Liver (tissue), 8 donors: ENCODE measurements at regions not wholly inside any gene's neighbourhood (a gene's known extent, or its start where the extent isn't known, plus 50 kb on each side); places are given as distances from the start of the nearest gene placed in this dataset.

Source experiments
- DNase-seq: peaks from one replicate; pipeline ENCODE4 v3.0.0-alpha.2; 2017; ENCODE audit warnings: low spot score
- H3K27ac ChIP-seq, 2 donors: one replicate each; pipeline ENCODE4 v1.7.0; 2013; ENCODE audit warnings: inconsistent platforms in 2 of 2, low read length in 2 of 2, control low read depth in 1 of 2, low read depth in 1 of 2, mild to moderate bottlenecking in 1 of 2
- H3K27me3 ChIP-seq, 4 donors: one replicate each; pipeline versions ENCODE4 v1.6.1 to v1.7.0; 2013; ENCODE audit warnings: low read length in 3 of 4, inconsistent platforms in 1 of 4, mild to moderate bottlenecking in 1 of 4, moderate library complexity in 1 of 4; ENCODE audit not compliant: control insufficient read depth in 4 of 4, insufficient read depth in 4 of 4
- H3K36me3 ChIP-seq, 4 donors: one replicate each; pipeline versions ENCODE4 v1.6.1 to v1.7.0; 2013; ENCODE audit warnings: low read length in 3 of 4, mild to moderate bottlenecking in 3 of 4, low read depth in 1 of 4, moderate library complexity in 1 of 4; ENCODE audit not compliant: control insufficient read depth in 4 of 4, insufficient read depth in 3 of 4
- H3K4me1 ChIP-seq, 4 donors: one replicate each; pipeline versions ENCODE4 v1.6.1 to v1.7.0; 2013; ENCODE audit warnings: low read length in 3 of 4, mild to moderate bottlenecking in 3 of 4, moderate library complexity in 1 of 4; ENCODE audit not compliant: control insufficient read depth in 4 of 4, insufficient read depth in 4 of 4
- H3K4me3 ChIP-seq, 3 donors: one replicate each; pipeline versions ENCODE4 v1.6.1 to v1.7.0; 2013; ENCODE audit warnings: low read length in 3 of 3, control low read depth in 1 of 3, low read depth in 1 of 3, mild to moderate bottlenecking in 1 of 3
- H3K9ac ChIP-seq, 2 donors: one replicate each; pipeline ENCODE4 v1.7.0; 2013; ENCODE audit warnings: low read length in 2 of 2, mild to moderate bottlenecking in 2 of 2, moderate library complexity in 2 of 2, control low read depth in 1 of 2, low read depth in 1 of 2
- H3K9me3 ChIP-seq, 4 donors: one replicate each; pipeline versions ENCODE4 v1.6.1 to v1.7.0; 2013; ENCODE audit warnings: low read length in 3 of 4; ENCODE audit not compliant: control insufficient read depth in 4 of 4
- ATF3 ChIP-seq: IDR thresholded peaks from 2 replicates; pipeline ENCODE4 v1.6.1; 2016; ENCODE audit warnings: antibody characterized with exemption
- CTCF ChIP-seq: fragments of 150-350 bp; IDR thresholded peaks from 2 replicates; pipeline ENCODE4 v1.5.1; 2017; ENCODE audit warnings: improper control_type of control experiment, low read depth, low read length; ENCODE audit not compliant: missing input control
- EGR1 ChIP-seq, 2 donors: IDR thresholded peaks; 2 replicates each; pipeline ENCODE4 v1.6.1; 2016 to 2018; ENCODE audit warnings: antibody characterized with exemption in 2 of 2, low read depth in 2 of 2
- FOXA1 ChIP-seq: IDR thresholded peaks from 2 replicates; pipeline ENCODE4 v1.6.1; 2016; ENCODE audit warnings: antibody characterized with exemption
- FOXA2 ChIP-seq: IDR thresholded peaks from 2 replicates; pipeline ENCODE4 v1.6.1; 2016; ENCODE audit warnings: antibody characterized with exemption
- GABPA ChIP-seq, 2 donors: IDR thresholded peaks in 1 of 2; conservative IDR thresholded peaks in 1 of 2; 2 replicates each; pipeline ENCODE4 v1.6.1; 2016; ENCODE audit warnings: antibody characterized with exemption in 2 of 2, mild to moderate bottlenecking in 1 of 2, moderate library complexity in 1 of 2
- HNF4A ChIP-seq, 2 donors: conservative IDR thresholded peaks; 2 replicates each; pipeline ENCODE4 v1.6.1; 2016; ENCODE audit warnings: antibody characterized with exemption in 2 of 2, mild to moderate bottlenecking in 2 of 2
- HNF4G ChIP-seq: IDR thresholded peaks from 2 replicates; pipeline ENCODE4 v1.6.1; 2016; ENCODE audit warnings: antibody characterized with exemption
- JUND ChIP-seq, 2 donors: IDR thresholded peaks; 2 replicates each; pipeline ENCODE4 v1.6.1; 2016; ENCODE audit warnings: antibody characterized with exemption in 2 of 2
- MAX ChIP-seq: IDR thresholded peaks from 2 replicates; pipeline ENCODE4 v1.6.1; 2016; ENCODE audit warnings: antibody characterized with exemption
- NR2F2 ChIP-seq: IDR thresholded peaks from 2 replicates; pipeline ENCODE4 v1.6.1; 2016; ENCODE audit warnings: antibody characterized with exemption
- RAD21 ChIP-seq, 2 donors: IDR thresholded peaks; 2 replicates each; pipeline ENCODE4 v1.6.1; 2016; ENCODE audit warnings: antibody characterized with exemption in 2 of 2, mild to moderate bottlenecking in 2 of 2
- RXRA ChIP-seq, 2 donors: IDR thresholded peaks; 2 replicates each; pipeline ENCODE4 v1.6.1; 2017 to 2018; ENCODE audit warnings: antibody characterized with exemption in 2 of 2, mild to moderate bottlenecking in 1 of 2
- SP1 ChIP-seq: IDR thresholded peaks from 2 replicates; pipeline ENCODE4 v1.6.1; 2018; ENCODE audit warnings: antibody characterized with exemption, mild to moderate bottlenecking
- TAF1 ChIP-seq: conservative IDR thresholded peaks from 2 replicates; pipeline ENCODE4 v1.6.1; 2016; ENCODE audit warnings: antibody characterized with exemption, mild to moderate bottlenecking
- YY1 ChIP-seq: IDR thresholded peaks from 2 replicates; pipeline ENCODE4 v1.6.1; 2016; ENCODE audit warnings: antibody characterized with exemption, mild to moderate bottlenecking
- WGBS: extraction: QIAGEN DNeasy Blood & Tissue Kit; methylation state at CpG from one replicate; pipeline ENCODE4 v1.1.7; 2013; 5-methylcytosine and 5-hydroxymethylcytosine counted together
- TF ChIP-seq, protein P1 (sequence below): IDR thresholded peaks from 2 replicates; pipeline ENCODE4 v1.6.1; 2016; ENCODE audit warnings: antibody characterized with exemption, mild to moderate bottlenecking
- TF ChIP-seq, protein P2 (sequence below): IDR thresholded peaks from 2 replicates; pipeline ENCODE4 v1.6.1; 2016; ENCODE audit warnings: antibody characterized with exemption
- donor health status: healthy.
- donor health status: healthy.
- donor health status: healthy.
- donor health status: healthy.
- donor health status: healthy.

GRCh38 chr1:82491301-82492048 is 690.7 kb downstream of the ADGRL2 start:
- Histone ChIP-seq H3K4me1 (no peaks in the 10 kb centered on the region), H3K27ac (no peak overlapping the region), H3K4me3 (no peak overlapping the region), H3K9ac (no peak overlapping the region), H3K9me3 (peaks cover 2 to 14% (median 4%) of the 10 kb centered on the region in 4 donors), H3K27me3 (no peaks in the 10 kb centered on the region), H3K36me3 (no peaks in the 10 kb centered on the region)
- no peak for DNase-seq
- TF ChIP-seq FOXA1 = no peak
- no peak for TF ChIP-seq NR2F2
- TF ChIP-seq RXRA (IDR thresholded peaks at IDR 0.05) = no peak
- no peak for TF ChIP-seq ATF3
- no peak for TF ChIP-seq CTCF
- TF ChIP-seq YY1 = no peak
- TF ChIP-seq MAX = no peak
- no peak for TF ChIP-seq TAF1
- no peak for TF ChIP-seq HNF4G
- TF ChIP-seq FOXA2 = no peak
- TF ChIP-seq, protein P1, sequence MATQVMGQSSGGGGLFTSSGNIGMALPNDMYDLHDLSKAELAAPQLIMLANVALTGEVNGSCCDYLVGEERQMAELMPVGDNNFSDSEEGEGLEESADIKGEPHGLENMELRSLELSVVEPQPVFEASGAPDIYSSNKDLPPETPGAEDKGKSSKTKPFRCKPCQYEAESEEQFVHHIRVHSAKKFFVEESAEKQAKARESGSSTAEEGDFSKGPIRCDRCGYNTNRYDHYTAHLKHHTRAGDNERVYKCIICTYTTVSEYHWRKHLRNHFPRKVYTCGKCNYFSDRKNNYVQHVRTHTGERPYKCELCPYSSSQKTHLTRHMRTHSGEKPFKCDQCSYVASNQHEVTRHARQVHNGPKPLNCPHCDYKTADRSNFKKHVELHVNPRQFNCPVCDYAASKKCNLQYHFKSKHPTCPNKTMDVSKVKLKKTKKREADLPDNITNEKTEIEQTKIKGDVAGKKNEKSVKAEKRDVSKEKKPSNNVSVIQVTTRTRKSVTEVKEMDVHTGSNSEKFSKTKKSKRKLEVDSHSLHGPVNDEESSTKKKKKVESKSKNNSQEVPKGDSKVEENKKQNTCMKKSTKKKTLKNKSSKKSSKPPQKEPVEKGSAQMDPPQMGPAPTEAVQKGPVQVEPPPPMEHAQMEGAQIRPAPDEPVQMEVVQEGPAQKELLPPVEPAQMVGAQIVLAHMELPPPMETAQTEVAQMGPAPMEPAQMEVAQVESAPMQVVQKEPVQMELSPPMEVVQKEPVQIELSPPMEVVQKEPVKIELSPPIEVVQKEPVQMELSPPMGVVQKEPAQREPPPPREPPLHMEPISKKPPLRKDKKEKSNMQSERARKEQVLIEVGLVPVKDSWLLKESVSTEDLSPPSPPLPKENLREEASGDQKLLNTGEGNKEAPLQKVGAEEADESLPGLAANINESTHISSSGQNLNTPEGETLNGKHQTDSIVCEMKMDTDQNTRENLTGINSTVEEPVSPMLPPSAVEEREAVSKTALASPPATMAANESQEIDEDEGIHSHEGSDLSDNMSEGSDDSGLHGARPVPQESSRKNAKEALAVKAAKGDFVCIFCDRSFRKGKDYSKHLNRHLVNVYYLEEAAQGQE = no peak
- no peak for TF ChIP-seq EGR1 (IDR thresholded peaks at IDR 0.05; ENCODE audit: low read depth in 2 of 2)
- TF ChIP-seq SP1 = no peak
- TF ChIP-seq RAD21 (IDR thresholded peaks at IDR 0.05) = no peak
- TF ChIP-seq JUND (IDR thresholded peaks at IDR 0.05) = no peak
- TF ChIP-seq HNF4A (conservative IDR thresholded peaks at IDR 0.05) = no peak
- TF ChIP-seq GABPA (IDR thresholded peaks at IDR 0.05 in 1 of 2, conservative IDR thresholded peaks at IDR 0.05 in 1 of 2) = no peak
- TF ChIP-seq, protein P2, sequence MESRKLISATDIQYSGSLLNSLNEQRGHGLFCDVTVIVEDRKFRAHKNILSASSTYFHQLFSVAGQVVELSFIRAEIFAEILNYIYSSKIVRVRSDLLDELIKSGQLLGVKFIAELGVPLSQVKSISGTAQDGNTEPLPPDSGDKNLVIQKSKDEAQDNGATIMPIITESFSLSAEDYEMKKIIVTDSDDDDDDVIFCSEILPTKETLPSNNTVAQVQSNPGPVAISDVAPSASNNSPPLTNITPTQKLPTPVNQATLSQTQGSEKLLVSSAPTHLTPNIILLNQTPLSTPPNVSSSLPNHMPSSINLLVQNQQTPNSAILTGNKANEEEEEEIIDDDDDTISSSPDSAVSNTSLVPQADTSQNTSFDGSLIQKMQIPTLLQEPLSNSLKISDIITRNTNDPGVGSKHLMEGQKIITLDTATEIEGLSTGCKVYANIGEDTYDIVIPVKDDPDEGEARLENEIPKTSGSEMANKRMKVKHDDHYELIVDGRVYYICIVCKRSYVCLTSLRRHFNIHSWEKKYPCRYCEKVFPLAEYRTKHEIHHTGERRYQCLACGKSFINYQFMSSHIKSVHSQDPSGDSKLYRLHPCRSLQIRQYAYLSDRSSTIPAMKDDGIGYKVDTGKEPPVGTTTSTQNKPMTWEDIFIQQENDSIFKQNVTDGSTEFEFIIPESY = no peak
- WGBS = 77% methylated on average over 2 of the region's 2 CpGs
